ENCODE measurements at regions not wholly inside any gene's neighbourhood (a gene's known extent, or its start where the extent isn't known, plus 50 kb on each side); places are given as distances from the start of the nearest gene placed in this dataset.
A peak's percentile ranks its signal among the peaks of the same experiment; 100 is the strongest.

DNA sequence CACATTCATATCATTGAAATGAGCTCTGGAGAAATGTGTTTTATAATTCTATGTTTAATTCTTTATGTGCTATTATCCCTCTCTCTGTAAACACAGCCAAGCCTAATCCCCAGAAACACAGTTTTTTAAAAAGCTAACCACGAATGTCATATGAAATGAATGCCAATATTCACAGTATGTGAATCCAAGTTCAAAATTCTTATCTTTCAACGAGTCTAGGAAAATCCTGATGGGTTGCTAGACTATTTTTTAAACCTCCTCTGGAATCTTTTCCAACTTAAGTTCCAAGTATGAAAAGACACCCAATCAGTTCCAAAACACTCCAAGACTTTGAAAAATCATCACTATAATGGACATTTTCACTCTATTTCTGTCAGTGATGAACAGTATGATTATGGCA lies 689.3 kb downstream of the HACE1 start:
- no peak for DNase-seq

DNA sequence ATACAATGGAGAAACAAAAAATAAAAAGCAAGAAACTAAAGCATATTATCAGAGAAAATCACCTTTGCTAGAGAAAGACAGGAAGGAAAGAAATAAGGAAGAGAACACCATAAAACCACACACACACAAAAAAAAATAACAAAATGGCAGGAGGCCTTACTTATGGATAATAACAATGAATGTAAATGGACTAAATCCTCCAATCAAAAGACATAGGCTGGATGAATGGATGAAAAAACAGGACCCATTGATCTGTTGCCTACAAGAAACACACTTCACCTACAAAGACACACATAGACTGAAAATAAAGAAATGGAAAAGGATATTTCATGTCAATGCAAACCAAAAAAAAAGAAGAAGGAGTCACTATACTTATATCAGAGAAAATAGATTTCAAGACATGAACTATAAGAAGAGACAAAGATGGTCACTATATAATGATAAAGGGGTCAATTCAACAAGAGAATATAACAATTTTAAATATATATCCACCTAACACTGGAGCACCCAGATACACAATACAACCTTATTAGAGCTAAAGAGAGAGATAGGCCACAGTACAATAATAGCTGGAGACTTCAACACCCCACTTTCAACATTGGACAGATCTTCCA lies 693.6 kb downstream of the HACE1 start:
- DNase-seq, result no peak

DNA sequence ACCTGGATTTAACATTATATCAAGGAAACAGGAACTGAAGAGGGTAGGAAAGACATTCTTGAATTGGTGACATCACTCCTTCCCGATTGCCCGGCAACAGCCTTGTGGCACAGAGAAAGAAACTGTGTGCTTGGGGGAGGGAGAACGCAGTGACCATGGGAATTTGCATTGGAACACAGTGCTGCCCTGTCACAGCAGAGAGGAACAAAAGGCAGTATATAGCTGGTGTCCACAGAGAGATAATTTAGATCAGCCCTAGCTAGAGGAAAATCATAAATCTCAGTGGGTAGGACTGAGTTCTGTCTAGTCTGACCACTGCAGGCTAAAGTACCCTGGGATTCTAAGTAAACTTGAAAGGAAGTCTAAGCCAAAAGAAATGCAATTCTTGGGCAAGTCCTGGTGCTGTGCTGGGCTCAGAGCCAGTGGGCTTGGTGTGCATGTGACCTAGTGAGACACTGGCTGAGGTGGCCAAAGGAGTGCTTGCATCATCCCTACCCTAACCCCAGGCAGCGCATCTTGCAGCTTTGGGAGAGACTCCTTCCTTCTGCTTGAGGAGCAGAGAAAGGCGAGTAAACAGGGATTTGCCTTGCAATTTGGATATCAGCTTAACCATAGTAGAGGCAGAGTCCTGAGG lies 697.6 kb downstream of the HACE1 start:
- DNase-seq, result no peak

DNA sequence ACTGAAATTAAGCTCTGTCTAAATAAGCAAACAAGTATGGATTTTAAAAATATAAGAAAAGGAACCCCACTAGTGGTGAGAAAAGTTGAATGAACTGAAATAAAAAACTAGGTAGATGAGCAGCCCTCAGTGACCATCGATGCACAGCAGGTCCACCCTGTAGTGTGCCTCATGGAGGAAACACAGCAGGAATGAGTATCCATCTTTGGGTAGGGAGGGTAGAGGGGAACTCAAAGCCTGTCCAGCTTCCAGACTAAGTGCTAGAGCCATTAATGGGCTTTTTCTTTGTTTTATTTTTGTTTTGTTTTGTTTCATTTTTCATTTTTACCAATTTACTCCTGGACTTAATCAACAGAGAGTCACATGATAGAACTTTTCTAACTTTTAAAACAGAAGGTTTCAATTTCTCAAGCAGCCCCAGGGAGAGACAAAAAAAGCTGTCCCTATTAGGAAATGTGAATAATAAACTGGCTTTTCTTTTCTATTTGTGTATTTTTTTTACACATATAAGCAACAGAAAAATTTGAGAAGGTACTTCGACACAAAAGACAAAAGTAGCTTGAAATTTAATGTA lies 700.6 kb downstream of the HACE1 start:
- DNase-seq, result no peak

DNA sequence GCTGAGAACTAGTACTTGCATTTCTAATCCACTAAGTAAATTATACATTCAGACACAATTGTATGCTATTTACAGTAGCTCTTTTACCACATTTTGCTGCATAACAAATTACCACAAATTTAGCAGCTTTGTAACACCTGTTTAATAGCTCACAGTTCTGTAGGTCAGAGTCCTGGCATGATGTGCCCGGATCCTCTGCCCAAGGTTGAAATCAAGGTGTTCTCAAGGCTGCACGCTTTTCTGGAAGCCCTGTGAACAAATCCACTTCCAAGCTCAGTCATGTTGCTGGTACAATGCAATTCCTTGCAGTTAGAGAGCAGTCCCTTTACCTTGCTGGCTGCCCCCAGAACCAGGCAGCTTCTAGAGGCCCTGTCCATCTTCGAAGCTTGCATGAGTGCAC lies 716.0 kb downstream of the HACE1 start:
- DNase-seq, result no peak

DNA sequence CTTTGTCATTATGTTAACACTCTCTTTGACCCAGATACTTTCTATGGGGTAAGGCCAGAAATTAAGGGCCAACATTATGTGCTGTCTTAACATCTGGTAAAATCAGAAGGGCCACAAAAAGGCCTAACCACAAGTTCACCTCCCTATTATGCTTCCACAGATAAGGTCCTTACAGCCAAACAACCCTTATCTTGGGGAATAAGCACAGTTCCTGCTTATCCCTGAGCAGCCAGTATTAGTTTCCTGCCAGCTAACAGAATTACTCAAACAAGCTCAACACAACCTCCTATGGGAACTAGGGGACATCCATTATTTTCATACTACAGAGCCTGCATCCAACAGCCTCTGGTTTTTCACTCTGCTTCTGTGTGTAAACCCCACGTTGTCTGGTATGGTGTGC lies 724.8 kb downstream of the HACE1 start:
- no peak for DNase-seq

DNA sequence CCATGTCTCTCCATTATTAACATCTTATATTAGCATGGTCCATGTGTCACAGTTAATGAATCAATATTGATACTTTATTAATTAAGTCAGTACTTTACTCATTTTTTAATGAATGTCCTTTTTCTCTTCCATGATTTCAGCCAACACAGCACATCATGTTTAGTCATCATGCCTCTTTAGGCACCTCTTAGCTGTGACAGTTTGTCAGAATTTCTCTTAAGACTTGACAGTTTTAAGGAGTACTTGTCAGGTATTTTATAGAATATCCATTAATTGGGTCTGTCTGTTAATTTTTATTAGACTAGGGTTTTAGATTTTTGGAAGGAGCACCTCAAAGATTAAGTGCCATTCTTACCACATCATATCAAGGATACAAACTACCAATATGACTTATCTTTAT lies 729.4 kb downstream of the HACE1 start:
- no peak for DNase-seq

DNA sequence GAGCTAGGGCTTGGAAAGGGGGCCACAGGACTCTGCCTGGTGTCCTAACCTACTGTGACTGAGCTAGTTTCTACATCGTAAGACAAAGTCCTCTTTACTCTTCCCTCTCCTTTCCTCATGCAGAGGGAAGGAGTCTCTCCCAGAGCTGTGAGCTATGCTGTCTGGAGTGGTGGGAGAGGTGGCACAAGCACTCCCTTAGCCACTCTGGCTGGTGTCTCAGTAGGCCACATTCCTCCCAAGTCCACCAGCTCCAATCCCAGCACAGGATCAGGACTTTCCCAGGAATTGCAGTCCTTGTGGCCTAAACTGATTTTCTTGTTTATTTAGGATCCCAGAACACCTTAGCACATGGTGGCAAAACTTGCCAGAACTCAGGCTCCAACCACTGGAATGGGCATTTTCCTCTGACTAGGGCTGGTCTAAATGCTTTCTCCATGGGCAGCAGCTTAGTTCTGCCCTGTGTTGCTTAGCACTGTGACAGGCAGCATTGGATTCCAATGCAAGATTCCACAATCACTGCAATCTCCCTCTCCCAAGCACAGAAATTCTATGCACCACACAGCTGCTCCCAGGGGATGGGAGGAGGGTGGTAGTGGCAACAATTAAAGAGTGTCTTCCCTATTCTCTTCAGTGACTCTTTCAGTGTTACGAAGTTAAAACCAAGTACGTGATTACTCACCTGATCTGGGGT lies 733.3 kb downstream of the HACE1 start:
- no peak for DNase-seq

DNA sequence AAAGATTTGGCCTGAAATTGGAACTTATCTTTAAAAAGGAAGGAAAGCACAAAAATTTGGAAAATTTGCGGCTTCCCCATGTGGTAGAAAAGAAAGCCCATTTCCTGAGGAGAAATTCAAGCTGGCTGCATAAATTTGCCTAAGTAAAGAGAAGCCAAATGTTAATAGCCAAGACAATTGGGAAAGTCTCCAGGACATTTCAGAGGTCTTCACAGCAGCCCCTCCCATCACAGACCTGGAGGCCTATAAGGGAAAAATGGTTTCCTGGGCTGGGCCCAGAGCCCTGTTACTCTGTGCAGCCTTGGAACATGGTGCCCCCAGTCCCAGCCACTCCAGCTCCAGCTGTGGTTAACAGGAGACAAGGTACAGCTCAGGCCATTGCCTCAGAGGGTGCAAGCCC lies 736.5 kb downstream of the HACE1 start:
- no peak for DNase-seq

DNA sequence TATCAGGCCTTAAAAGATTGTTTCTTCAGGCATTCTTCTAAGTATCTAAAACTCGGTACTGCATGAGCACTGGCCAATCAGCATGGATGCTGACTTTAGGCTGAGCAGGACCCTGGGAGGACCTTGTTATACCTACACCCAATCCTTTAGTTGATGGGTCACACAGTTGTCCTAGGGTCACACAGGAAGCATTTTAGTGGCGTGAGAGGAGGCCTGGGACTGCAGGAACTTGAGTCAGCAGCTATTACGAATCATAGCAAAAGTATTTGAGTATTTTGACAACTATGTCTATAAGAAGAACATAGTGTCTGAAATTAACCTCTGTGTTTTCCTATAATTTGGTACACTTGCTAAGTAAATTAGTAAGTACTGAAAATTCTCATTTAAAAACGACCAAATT lies 741.4 kb downstream of the HACE1 start:
- no peak for DNase-seq

DNA sequence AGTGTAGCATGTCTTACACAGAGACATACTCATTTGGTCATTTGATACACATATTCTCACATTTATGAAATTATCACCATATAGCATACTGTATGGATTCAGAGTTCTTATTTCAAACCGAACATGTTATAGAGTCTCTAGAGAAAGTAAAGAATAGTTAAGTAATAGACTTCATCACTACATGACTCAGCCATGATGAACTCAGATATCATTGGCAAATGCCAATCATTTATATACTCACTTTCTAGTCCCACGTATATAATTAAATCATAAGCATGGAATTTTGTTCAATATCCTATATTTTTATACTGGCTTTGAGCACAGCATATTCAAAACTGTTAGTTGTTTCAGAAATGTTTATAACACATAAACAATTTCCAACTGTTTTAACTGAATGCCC lies 749.9 kb downstream of the HACE1 start:
- DNase-seq, result no peak

DNA sequence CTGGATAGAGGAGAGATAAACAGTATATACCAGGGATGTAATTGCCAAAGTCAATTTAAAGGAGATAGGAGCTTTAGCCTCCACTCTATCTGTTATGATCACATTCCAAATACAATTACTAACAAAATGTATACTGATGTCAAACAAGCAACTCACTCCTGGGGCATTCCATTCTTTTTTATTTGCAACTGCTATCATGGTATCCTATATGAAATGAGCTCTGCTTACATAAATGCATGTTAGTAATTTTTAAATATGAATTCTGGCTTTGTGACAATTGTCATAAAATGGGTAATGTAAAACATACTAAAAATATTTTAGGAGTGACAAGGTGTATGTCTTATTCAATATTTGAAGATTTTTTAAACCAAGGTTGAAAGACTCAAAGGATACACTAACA lies 751.1 kb downstream of the HACE1 start:
- DNase-seq, result no peak

DNA sequence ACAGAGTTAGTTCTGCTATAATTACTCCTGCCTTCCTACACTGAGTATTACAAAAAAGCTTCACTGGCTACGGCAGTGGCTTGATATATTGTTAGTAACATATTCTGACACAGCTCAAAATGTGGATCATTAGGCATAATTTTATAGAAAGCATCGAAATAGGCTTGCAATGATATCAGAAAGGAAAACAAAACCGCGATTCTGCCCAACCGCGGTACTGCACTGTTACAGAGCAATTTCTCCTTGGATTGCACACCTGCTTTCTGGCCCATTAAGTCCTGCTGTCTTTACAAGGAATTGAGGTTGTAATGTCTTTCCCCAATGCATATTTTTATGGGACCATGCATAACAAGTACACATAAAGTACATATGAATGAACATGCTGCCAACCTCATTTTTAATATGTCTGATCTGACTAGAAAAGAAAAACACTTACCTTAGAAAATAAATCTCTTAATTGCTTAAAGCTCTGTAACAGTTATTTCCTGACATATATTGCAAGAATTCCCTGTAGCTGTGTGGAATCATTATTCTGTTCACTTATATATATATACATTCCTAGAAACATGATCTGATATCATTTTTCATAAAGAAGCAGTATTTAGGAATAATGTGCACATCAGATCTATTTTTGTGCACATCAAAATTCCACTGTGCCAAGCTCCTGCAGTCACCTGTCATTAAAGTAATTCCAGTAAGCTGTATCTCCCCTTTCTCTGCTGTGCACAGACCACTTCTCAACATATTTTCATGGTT lies 763.9 kb downstream of the HACE1 start:
- peak; percentile 88 for DNase-seq

DNA sequence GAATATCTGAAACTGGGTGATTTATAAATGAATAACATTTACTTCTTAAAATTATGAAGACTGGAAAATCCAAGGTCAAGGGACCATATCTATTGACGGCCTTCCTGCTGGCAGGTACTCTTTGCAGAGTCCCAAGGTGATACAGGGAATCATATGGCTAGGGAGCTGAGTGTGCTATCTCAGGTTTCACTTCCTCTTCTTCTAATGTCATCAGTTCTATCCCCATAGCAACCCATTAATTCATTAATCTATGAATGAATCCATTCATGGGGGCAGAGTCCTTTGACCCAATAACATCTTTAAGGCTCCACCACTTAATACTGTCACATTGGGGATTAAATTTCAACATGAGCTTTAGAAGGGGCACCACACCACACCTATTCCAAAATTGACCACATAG lies 772.0 kb downstream of the HACE1 start:
- no peak for DNase-seq

DNA sequence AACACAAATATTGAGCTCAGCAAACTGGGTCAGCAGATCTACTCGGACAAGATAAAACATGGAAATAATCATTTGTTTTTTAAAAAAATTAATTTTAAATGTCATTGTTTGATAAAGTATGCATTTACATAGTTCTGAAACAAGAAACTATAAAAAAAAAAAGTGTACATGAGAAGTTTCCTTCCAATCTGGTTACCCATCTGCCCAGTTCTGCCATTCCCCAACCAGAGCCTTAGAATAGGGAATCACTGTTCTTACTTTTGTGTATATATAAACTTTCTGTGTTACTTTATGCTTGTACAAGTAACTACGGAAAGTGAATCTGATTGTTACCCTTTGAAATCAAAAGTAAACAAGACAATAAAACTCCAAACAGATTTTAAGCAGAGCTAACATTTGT lies 791.4 kb downstream of the HACE1 start:
- DNase-seq, result no peak

DNA sequence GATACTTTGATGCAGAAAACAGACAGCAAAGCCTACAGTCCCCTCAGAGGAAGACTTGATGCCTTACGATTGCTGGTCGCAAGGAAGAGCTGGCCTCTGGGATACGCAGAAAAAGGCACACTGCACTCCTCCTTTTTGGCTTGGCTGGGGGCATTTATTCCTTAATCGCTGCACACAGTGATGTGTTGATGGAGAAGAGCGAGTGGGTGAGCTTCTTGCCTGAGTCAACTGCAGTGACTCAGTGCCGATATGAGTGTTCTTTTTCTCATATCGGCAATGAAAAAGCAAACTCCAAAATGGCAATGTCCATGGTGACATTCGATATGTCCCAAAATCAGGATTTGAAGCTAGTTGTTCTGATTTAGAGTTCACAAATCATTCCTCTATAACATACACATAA lies 794.8 kb downstream of the HACE1 start:
- no peak for DNase-seq

DNA sequence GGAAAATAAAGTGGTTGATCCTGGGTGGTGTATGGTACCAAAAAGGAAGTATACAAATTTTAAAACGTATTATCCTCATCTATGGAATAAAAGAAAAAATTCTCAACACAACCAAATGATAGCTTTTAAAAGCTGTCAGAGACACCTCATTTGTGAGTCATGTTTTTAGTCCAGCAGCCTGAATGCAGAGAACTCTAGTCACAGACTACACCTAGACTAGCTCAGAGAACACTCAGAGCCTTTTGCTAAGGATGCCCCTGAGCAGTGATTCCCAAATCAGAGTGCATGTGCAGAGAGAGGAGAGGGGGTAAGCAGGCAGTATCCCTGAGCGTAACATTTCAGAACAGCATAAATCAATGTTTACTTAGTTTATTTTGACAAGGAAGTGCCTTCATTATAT lies 809.3 kb downstream of the HACE1 start:
- DNase-seq, result no peak

DNA sequence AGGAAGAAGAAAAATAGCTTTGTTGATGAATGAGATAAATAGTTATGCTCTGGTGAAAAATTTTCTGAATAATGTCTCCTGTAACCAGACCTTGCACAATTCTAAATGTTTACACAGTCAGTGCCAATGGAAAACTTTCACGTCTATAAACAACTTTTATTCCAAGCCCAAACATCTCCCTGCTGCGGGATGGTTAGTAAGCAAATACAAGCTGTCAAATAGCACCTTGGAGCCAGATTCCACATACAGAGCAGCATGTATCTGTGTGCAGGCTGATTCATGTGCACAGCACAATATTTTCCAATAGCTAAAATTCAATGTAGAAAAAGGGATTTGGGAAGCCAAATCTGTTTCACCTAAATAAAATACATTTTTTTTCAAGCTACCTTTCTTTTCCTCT lies 813.3 kb downstream of the HACE1 start:
- DNase-seq, result no peak

DNA sequence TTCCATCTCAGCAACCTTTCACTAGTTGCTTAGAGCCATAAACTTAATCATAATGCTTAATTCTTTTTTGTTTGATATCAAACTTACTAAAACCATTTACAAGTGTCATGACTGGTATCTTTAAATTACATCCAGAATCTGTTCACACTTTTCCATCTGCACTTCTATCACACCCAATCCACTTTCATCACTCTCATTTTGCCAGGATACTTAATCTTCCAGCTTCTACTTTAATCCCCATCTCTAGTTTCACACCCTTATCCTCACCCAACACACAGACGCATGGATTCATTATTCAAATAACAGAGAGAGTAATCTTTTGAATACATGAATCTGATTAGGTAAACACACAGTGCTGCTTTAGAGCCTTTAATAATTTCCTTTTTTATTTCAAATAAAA lies 828.4 kb downstream of the HACE1 start:
- no peak for DNase-seq

DNA sequence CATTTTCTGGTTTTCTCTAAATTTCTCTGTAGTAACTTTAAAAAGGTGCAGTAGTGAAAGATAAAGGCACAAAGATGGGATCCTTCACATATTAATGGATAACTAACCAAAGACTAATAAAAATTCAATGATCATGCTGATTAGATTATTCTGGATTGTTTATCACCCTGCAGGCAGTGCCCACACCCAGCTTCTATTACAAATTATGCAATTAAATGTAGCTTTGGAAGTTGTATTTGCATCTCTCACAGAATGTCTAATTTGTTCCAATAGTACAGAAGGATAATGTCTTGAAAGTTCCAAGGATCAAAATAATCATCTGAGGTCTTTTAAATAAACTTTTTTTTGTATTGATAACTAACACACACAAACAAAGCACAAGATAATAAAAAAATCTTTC lies 837.6 kb downstream of the HACE1 start:
- no peak for DNase-seq

DNA sequence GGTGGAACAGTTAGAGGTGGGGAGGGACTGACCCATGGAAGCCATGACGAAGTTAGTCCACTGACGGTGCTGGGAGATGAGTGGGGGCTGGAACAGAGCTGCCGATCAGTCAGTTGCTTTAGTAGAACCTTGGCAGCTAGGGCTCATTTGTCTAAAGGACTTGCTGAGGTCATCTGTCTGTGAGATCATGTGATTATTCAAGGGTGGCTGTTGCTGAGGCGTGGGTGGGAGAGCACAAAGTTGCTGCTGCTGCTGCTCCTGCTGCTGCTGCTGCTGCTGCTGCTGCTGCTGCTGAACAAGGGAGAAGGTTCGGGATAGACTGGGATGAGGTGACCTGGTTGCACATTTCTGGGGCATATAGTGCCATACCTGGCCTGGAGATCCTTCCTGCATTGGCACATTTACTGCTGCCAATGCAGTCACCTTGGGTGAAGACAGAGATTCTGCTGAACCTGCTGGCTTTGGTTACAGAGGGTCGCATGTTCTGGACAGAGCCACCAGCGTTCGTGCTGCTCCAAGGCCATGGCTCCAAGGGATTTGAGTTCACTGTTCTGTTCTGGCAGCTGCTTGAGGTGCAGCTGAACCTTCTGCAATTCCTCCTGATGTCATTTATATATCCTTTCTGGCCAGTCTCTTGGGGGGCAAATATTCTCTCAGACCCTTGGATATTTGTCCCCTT lies 840.5 kb downstream of the HACE1 start:
- DNase-seq, result no peak

DNA sequence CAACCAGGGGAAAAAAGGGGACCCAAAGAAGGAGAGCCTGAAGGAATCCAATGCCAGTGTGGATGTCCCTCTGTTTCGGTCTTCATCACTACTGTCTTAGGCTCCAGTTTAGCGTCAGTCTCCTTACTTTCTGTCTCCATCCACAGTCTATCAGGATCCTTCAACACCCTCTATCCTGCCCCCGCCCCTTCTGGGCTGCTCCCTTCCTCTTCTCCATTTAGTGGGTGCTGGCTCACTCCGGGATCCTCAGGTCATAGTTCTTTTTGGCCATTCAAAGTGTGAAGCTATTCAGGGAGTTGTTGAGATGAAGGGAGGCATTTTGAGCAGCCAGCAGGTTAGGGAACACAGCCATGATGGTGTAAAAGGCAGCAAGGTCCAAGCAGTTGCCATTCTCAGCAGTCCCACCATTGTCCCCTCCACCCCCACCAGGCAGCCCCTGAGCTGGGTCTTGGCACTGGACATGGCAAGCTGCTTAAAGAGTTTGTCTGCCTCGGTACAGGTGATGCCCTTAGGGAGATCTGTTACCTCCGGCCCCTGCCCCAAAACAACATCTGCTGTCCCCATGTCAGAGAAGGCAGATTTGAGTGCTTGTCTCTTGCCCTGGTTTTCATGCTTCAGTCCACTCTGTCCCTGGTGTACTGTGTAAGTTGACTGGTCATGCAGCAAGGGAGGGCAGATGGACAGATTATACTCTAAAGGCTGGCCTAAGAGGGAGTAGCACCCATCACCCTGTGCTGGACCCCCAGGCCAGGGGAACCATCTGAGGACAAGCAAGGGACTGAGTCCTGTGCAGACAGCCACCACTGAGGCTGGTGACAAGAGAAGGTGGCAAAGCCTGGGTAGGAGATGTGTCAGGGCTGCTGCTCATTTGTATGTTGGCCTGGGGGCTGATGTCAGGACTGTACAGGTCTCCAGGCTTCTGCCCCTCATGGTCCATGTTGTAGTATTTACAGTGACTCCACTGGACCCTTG lies 842.0 kb downstream of the HACE1 start:
- DNase-seq, result no peak
